ENCODE measurements at regions not wholly inside any gene's neighbourhood (a gene's known extent, or its start where the extent isn't known, plus 50 kb on each side); places are given as distances from the start of the nearest gene placed in this dataset.
"Not testable (repeated sequence)": the region's sequence is repeated elsewhere in the genome, so short reads cannot be mapped to it uniquely, and the experiment has no call there.

DNA sequence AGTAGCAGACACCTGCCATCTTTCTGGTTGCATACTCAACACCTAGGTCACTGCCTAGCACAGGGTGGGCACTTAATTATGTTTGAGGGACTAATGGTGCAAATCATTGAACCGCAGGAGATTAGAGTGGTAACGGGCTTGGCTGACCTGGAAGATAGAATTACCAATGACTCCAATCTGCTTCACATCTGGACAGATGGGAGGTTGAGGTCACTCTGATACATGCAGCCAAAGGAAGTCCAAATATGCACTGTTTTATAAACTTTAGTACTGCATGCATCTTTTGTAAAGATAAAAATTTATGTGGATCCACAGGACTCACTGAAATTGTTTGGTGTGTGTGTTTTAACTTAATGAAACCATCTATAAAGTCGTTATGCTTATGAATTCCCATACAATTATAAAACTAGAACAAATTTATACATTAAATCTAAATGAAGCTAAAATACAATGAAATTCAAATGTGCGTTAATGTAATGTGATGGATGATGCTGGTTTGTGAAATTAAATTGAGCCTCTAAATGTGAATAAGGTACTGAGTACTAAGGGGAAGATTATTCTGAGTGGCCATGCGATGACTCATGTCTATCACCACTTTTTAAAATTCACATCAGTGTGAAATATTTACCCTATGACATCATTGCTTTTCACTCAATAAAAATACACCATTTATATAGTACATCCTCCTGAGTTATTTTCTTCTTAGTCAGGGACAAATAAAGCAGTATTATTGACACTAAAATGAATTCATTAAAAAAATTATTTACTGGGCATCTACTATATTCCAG, 224.7 kb upstream of the FAM78B start:
- no peak for DNase-seq (ENCODE audit: low spot score)

DNA sequence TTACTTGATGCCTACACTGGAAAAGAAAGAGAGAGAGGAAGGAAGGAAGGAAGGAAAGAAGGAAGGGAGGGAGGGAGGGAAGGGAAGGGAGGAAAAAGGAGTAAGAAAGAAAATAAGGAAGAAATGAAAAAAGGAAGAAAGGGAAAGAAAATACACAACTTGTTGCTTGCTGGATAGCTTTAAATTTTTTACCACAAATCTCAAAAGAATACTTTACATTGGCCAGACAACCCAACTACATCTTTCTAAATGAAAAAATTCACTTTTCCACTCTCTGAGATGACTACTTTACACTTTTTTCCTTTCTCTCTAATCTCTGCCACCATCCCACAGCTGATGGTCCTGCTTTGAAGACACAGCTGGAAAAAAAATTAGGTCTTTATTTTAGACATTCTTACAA, 228.9 kb upstream of the FAM78B start:
- no peak for DNase-seq (ENCODE audit: low spot score)

DNA sequence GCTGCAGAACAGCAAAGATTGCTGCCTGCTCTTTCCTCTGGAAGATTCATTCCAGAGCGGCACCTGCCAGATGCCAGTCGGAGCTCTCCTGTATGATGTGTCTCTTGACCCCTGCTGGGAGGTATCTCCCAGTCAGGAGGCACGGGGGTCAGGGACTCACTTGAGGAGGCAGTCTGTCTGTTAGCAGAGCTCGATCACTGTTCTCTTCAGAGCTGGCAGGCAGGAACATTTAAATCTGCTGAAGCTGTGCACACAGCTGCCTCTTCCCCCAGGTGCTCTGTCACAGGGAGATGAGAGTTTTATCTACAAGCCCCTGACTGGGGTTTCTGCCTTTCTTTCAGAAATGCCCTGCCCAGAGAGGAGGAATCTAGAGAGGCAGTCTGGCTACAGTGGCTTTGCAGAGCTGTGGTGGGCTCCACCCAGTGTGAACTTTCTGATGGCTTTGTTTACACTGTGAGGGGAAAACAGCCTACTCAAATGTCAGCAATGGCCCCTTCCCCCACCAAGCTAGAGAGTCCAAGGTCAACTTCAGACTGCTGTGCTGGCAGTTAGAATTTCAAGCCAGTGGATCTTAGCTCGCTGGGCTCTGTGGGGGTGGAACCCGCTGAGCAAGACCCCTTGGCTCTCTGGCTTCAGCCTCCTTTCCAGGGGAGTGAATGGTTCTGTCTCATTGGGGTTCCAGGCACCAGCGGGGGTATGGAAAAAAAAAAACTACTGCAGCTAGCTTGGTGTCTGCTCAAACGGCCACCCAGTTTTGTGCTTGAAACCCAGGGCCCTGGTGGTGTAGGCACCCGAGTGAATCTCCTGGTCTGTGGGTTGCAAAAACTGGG, 242.7 kb upstream of the FAM78B start:
- not testable (repeated sequence) for DNase-seq (ENCODE audit: low spot score)

DNA sequence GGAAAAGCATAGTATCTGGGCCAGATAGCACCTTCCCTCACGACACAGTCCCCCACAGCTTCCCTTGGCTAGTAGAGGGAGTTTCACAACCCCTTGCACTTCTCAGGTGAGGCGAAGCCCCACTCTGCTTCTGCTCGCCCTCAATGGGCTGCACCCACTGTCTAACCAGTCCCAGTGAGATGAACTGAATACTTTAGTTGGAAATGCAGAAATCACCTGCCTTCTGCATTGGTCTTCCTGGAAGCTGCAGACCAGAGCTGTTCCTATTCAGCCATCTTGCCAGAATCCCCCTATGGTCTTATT, 243.2 kb upstream of the FAM78B start:
- no peak for DNase-seq (ENCODE audit: low spot score)

DNA sequence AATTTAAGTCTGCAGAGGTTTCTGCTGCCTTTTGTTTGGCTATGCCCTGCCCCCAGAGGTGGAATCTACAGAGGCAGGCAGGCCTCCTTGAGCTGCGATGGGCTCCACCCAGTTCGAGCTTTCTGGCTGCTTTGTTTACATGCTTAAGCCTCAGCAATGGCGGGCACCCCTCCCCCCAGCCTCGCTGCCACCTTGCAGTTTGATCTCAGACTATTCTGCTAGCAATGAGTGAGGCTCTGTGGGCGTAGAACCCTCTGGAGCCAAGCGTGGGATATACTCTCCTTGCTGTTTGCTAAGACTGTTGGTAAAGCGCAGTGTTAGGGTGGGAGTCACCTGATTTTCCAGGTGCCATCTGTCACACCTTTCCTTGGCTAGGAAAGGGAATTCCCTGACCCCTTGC, 250.0 kb upstream of the FAM78B start:
- not testable (repeated sequence) for DNase-seq (ENCODE audit: low spot score)

DNA sequence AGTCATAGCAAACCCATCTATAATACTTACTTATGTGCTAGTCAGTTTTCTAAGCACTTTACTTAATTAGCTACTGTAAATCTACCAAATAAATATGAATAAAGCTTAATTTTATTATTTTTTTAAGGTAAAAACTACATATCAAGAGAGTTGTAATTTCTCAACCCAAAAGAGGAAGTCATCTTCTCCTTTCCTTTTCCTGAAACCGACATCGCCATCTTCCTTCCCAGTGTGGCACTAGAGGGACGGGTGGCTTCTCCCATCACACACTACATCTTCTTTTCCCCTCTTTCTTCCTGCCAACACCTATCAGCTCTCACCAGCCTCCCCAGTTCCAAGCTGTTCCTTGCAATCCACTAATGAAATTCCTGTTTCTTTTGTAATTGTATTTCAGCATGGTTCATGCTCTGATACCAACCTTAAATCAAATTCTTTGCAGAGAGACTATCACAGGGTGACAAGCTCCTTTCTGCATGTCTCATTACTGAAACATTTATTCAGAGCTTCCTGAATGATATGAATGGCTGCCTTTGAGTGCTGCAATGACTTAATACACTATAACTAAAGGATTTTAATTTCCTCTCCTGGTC, 251.6 kb upstream of the FAM78B start:
- no peak for DNase-seq (ENCODE audit: low spot score)

DNA sequence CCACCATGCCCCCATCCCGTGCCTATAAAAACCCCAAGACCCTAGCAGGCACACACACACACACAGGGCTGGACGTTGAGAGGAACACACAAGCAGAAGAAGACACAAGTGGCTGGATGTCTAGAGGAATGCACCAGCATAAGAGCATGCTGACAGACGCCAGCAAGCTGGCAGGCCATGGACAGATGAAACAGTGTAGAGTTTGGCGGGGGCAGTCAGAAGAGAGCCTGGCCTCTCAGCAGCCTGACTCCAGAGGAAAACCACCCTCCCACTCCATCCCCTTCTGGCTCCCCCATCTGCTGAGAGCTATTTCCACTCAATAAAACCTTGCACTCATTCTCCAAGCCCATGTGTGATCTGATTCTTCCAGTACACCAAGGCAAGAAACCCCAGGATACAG, 255.8 kb upstream of the FAM78B start:
- DNase-seq (ENCODE audit: low spot score), result not testable (repeated sequence)

DNA sequence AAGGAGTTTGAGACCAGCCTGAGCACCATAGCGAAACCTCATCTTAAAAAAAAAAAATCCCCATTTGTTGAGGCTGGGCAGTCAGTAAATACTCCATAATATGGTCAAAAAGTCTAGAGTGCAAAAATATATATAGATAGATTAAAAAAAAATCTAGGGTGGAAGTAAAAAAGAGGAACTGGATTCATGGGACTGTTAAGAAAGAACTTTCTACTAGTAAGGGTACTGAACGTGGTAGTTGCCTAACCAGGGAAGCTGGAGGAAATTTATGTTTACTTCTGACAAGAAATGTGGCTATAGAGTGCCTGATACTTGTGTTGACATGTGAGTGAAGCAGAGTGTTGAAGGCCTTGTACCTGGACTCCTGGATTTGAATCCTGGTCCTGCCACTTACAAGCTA, 265.9 kb upstream of the FAM78B start:
- no peak for DNase-seq (ENCODE audit: low spot score)

DNA sequence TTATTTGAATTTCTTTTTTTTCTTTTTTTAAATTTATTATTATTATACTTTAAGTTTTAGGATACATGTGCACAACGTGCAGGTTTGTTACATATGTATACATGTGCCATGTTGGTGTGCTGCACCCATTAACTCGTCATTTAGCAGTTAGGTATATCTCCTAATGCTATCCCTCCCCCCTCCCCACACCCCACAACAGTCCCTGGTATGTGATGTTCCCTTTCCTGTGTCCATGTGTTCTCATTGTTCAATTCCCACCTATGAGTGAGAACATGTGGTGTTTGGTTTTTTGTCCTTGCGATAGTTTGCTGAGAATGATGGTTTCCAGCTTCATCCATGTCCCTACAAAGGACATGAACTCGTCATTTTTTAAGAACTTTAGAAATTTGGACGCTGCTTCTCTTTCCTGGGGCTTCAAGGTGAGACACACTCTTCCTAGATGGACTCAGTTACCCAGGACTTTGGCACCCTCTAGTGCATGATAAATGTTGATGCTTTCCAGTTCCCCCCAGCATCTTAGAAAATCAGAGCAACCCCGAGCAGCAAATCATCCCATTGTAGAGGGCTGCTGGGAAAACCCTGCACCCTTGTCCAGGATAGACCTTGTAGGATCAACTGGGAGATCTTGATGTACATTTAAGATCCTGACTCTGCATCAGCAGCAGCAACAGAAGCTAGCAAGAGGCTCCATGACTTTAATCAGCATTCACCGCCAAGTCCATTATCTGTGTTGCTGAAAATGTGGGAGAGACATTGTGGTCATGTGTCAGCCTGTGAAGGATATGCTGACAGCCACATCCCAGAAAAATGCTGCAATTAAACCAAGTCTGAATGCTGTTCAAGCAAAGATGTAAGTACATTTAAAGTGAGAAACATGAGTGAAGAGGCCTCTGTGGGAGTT, 266.9 kb upstream of the FAM78B start:
- DNase-seq (ENCODE audit: low spot score), result peak; percentile 1

DNA sequence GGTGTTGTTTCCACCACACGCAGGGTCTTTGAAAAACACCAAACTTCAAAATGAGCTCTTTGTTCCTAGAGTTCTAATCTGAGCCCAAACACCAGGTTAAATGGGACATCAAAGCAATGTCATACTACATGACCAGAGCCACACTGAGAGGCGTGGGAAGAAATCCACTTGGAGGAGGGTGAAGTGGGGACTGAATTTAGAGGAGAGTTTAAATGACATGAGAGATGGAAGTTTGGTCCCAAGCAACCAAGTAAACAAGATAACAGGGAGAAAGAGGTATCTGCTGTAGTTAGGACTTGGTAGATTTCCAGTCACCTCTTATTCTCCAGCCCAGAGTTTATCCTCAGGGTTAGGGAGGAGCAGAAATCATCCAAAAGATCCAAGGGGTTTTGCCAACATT, 290.9 kb upstream of the FAM78B start:
- DNase-seq (ENCODE audit: low spot score), result no peak

DNA sequence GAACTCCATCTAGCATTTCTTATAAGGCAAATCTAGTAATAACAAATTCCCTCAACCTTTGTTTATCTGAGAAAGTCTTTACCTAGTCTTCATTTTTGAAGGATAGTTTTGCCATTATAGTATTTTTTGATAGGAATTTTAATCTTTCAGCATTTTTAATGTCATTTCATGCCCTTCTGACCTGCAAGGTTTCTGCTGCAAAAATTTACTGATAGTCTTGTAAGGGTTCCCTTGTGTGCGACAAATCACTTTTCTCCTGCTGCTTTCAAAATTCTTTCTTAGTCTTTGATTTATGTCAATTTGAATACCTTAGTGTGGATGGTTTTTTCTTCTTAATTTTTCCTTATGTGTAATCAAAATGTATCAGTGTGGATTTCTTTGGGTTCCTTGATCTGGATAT, 297.5 kb upstream of the FAM78B start:
- no peak for DNase-seq (ENCODE audit: low spot score)

DNA sequence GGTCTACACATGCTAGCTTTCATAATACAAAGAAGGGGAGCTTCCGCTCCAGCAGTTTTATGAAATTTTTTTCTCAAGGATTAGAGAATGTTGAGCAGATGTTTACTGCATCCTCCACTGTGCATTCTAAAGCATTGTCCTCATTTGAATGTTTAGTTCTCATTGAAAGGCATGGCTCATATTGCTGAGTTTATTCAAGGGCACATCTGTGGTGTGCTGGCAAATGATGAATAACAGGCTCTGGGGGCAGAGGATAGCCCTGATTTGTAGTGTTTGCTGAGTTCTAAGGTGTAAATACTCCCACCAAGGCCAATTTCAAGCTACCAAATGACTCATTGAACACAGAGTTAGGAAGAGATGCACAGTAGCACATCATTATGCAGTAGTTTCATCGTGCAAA, 303.2 kb upstream of the FAM78B start:
- no peak for DNase-seq (ENCODE audit: low spot score)

DNA sequence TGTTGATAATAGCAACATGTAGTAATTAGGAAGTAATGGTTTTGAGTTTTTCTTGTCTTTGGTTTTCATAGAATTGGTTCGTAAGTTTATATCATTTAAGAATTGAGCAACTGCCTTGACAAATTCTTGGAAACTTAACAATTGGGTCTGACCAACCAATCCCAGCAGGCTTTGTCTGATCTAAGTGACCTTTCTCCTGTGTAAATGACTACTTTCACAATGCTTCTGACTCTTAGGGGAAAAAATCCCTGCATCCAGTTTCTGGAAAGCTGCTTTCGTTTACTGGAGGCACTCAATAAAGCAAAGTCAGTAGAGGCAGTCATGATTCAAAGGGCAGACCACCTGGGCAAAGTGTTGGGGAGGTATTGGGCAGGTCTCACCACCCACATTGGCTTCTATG, 303.6 kb upstream of the FAM78B start:
- no peak for DNase-seq (ENCODE audit: low spot score)

DNA sequence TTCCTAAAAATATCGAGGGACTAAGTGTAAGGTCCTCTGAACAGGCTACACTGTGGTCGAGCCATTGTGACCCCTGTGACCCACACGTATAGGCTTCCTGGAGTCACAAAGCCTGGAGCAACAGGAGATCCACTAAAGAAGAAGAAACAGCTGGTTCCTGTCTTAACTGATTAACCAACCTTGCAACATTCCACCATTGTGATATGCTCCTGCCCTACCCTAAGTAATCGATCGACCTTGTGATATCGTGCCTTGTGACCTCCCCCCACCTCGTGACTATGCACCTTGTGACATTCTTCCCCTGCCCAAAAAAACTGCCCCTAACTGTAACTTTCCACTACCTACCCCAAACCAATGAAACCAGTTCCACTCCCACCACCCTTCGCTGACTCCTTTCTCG, 304.6 kb upstream of the FAM78B start:
- no peak for DNase-seq (ENCODE audit: low spot score)

DNA sequence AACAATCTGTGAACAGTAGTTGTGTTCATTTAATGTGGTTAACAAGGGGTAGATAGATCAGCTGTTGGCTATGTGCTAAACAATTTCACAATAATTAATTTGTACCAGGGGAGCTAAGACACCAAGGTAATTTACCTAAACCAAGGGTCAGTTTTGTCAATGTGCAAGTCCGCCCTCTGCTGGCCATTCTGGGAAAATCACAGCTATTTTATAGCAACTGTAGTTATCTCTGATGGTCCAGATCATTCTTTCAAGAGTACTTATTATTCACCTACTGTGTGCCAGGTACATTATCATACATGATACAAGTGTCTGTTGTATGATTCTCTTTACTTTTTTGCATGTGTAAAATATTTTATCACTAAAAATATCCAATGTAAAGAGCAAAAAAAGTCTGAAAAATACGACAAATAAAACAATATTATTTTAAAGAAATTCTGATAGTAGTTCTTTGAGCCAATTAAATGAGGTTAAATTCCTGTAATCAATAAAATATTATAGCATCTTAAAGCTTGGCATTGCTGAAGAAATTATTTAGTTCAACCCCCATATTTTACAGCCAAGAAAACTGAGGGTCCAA, 312.3 kb upstream of the FAM78B start:
- peak; percentile 57 for DNase-seq (ENCODE audit: low spot score)

DNA sequence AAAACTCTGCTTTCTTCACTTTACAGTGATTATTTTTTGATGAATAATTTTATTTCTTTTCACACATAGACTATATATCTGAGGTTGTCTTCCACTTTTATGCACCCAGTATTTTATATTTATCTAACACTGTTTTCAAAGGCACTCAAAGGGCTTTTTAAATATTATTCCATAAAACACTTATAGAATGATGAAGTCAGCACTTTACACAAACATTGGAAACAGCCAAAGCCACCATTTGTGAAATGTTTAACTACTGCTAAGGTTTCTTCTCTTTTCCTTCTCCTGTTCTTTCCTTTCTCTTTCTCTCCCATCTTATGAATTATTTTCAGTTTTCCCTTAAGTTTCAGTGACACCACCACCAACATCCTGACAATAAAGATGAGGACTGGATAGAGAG, 317.7 kb upstream of the FAM78B start:
- no peak for DNase-seq (ENCODE audit: low spot score)

DNA sequence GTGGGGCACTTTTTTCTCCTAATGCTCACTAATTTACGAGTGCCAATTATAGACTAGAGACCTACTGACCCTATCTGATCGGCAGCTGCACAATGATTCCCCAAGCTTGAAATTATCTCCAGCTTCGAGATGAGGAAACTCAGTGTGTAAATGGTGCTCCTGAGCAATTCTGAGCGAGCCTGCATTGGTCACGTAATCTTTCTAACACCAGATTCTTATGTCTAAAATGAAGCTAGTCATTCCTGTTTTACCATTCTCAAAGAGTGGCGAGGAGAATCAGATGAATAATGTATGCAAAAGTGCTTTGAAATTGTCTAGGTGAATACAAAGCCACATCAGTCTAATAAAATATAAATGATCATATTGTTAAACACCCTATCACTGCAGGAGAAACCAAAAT, 318.1 kb upstream of the FAM78B start:
- DNase-seq (ENCODE audit: low spot score), result no peak

DNA sequence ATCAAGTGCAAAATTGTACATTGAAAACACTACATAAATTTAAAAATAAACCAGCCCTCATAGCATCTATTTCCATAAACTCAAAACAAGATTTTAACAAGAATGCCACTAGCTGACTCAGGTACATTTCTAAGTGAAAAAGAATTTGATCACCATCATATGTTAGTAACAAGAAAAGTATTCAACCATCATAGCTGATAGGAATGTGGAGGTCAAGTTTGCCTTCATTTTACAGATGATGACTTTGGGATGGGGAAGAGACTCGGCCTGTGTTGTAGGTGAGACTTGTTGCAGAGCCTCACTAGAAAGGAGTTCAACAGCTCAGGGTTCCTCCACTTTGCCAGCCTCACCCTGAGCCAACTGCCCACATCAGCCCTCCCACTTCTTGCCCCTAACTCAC, 318.8 kb upstream of the FAM78B start:
- DNase-seq (ENCODE audit: low spot score), result no peak

DNA sequence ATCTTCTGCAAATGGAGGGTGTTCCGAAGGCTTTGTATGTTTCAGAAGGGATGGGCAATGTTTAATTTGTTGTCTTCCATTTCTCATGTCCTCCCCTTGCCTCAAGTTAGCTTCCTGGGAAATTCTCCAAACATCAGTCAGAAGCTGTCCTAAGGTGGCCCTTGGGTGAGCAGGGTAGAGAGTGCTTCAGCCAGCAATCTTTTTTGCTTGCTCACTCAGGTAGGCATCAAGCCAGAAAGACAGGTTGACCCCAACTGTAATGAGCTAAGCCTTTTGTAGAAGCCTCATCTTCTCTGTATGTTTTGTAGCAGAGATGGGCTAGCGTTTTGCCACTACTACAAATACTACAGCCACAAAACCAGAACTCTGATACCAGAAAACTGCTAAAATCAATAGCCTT, 321.5 kb upstream of the FAM78B start:
- DNase-seq (ENCODE audit: low spot score), result no peak

DNA sequence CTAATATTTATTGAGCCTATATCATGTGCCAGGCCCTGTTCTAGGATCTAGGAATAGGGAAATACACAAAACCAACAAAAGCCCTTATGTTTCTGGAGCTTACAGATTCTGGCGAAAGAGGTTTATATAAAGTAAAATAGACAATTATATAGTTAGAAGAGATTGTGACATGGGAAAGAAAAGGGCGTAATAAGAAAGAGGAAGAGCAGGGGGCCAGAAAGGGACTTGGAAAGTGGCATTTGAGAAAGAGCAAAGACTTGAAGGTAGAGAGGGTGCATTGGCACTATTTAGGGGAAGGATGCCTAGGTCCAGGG, 322.5 kb upstream of the FAM78B start:
- DNase-seq (ENCODE audit: low spot score), result no peak

DNA sequence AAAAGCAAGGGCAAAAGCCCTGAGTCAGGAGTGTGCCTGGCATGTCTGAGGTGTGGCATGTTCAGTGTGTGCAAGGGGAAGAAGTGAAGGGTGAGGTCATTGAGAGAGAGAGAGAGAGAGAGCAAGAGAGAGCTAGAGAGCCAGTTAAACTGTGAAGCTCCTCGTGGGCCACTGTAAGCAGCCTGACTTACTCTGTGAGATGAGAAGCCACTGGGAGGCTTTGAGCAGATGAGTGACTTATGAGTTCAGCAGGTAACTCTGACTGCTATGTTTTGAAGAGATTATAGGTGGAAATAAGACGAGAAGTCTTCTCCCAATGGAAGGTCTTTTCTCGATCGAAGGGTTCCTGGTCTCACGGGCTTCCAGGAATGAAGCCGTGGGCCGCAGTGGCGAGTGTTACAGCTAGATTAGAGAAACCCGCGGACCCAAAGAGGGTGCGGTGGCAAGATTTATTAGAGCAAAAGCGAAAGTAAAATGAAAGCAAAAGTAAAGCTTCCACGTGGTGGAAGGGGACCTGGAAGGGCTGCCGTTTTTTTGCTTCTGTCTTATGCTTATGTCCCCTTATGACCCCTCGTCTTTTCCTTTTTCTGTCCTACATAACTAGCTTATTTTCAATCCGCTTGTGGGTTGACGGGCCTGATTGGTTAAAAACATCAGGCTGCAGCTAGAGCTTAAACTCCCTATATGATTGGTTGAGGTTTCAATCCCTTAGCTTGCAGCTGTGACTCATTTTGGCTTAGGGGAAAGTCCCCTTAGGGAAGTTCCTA, 323.1 kb upstream of the FAM78B start:
- DNase-seq (ENCODE audit: low spot score), result peak; percentile 82
